ENCODE measurements at regions not wholly inside any gene's neighbourhood (a gene's known extent, or its start where the extent isn't known, plus 50 kb on each side); places are given as distances from the start of the nearest gene placed in this dataset.

DNA sequence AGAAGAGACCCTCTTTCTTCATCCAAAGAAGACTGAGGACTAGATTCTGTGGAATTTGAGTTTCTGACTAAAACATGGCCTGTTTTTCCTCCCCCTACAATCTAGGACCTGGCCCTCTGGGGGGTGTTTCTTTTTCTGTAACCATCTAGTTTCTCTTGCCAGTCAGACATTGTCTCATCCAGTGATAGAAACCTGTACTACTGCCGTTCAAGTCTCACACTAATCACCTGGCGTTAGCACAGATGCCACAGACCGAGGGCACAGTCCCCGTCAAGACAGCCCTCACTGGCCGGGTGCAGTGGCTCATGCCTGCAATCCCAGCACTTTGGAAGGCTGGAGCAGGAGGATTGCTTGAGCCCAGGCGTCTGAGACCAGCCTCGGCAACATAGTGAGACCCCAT lies 126.9 kb upstream of the NDUFV2 start:
- TF ChIP-seq, protein P1, sequence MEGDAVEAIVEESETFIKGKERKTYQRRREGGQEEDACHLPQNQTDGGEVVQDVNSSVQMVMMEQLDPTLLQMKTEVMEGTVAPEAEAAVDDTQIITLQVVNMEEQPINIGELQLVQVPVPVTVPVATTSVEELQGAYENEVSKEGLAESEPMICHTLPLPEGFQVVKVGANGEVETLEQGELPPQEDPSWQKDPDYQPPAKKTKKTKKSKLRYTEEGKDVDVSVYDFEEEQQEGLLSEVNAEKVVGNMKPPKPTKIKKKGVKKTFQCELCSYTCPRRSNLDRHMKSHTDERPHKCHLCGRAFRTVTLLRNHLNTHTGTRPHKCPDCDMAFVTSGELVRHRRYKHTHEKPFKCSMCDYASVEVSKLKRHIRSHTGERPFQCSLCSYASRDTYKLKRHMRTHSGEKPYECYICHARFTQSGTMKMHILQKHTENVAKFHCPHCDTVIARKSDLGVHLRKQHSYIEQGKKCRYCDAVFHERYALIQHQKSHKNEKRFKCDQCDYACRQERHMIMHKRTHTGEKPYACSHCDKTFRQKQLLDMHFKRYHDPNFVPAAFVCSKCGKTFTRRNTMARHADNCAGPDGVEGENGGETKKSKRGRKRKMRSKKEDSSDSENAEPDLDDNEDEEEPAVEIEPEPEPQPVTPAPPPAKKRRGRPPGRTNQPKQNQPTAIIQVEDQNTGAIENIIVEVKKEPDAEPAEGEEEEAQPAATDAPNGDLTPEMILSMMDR (IDR thresholded peaks at IDR 0.05 in 2 of 3, conservative IDR thresholded peaks at IDR 0.05 in 1 of 3; ENCODE audit: borderline replicate concordance in 1 of 3, insufficient read depth in 1 of 3, low read depth in 2 of 3, low read length in 2 of 3), result no peak
- no peak for TF ChIP-seq CBX3 (IDR thresholded peaks at IDR 0.05; ENCODE audit: low read depth)
- no peak for TF ChIP-seq ELF1 (IDR thresholded peaks at IDR 0.05; ENCODE audit: borderline replicate concordance, low read depth)
- no peak for TF ChIP-seq JUND (IDR thresholded peaks at IDR 0.05)
- TF ChIP-seq SIN3A (IDR thresholded peaks at IDR 0.05; ENCODE audit: low read depth), result no peak

All from HCT116 (cell line).